GM18868 (cell line): ENCODE measurements at regions not wholly inside any gene's neighbourhood (a gene's known extent, or its start where the extent isn't known, plus 50 kb on each side); places are given as distances from the start of the nearest gene placed in this dataset.
A peak's percentile ranks its signal among the peaks of the same experiment; 100 is the strongest.

ENCODE experiments used
- ATAC-seq: cut with Tn5 transposase; IDR thresholded peaks from one replicate; pipeline ENCODE4 v1.9.1; 2021; ENCODE audit warnings: mild to moderate bottlenecking, moderate library complexity; ENCODE audit not compliant: unreplicated experiment

GRCh38 chr4:128604204-128604603 lies 205.3 kb upstream of the JADE1 start:
- no peak for ATAC-seq

- ATAC-seq = no peak
Observed at GRCh38 chr4:128603081-128603480, 206.4 kb upstream of the JADE1 start.

GRCh38 chr4:128601991-128602695 lies 207.4 kb upstream of the JADE1 start:
- no peak for ATAC-seq

GRCh38 chr4:128600996-128601871 lies 208.3 kb upstream of the JADE1 start:
- ATAC-seq = no peak

GRCh38 chr4:128600410-128600809 lies 209.1 kb upstream of the JADE1 start:
- ATAC-seq = no peak

GRCh38 chr4:128597500-128597899 lies 212.0 kb upstream of the JADE1 start:
- no peak for ATAC-seq

- no peak for ATAC-seq
Observed at GRCh38 chr4:128596853-128597252, 212.6 kb upstream of the JADE1 start.

- ATAC-seq = no peak
Observed at GRCh38 chr4:128596115-128596514, 213.4 kb upstream of the JADE1 start.

- ATAC-seq = no peak
Observed at GRCh38 chr4:128591482-128591881, 218.0 kb upstream of the JADE1 start.

GRCh38 chr4:128590773-128591172 lies 218.7 kb upstream of the JADE1 start:
- no peak for ATAC-seq

GRCh38 chr4:128590034-128590740 lies 219.3 kb upstream of the JADE1 start:
- ATAC-seq = no peak

- ATAC-seq = no peak
Observed at GRCh38 chr4:128589384-128589965, 220.0 kb upstream of the JADE1 start.

- ATAC-seq = no peak
Observed at GRCh38 chr4:128587382-128587781, 222.1 kb upstream of the JADE1 start.

- no peak for ATAC-seq
Observed at GRCh38 chr4:128583753-128584712, 225.5 kb upstream of the JADE1 start.

GRCh38 chr4:128582427-128582870 lies 227.1 kb upstream of the JADE1 start:
- ATAC-seq = no peak

GRCh38 chr4:128579154-128579853 lies 230.2 kb upstream of the JADE1 start:
- no peak for ATAC-seq

- ATAC-seq = peak; percentile 96
Observed at GRCh38 chr4:128574706-128575105, 234.8 kb upstream of the JADE1 start.

GRCh38 chr4:128573781-128574508 lies 235.6 kb upstream of the JADE1 start:
- ATAC-seq = no peak

GRCh38 chr4:128572778-128573241 lies 236.7 kb upstream of the JADE1 start:
- no peak for ATAC-seq
